GM10266 (cell line): ENCODE measurements at regions not wholly inside any gene's neighbourhood (a gene's known extent, or its start where the extent isn't known, plus 50 kb on each side); places are given as distances from the start of the nearest gene placed in this dataset.
"Not testable (repeated sequence)": the region's sequence is repeated elsewhere in the genome, so short reads cannot be mapped to it uniquely, and the experiment has no call there.

ENCODE experiments used
- DNase-seq: peaks from one replicate; pipeline ENCODE4 v3.0.0; 2012; ENCODE audit errors: extremely low spot score
- CTCF ChIP-seq: IDR thresholded peaks from 2 replicates; pipeline ENCODE4 v1.5.1; 2012; ENCODE audit warnings: mild to moderate bottlenecking, low read depth; ENCODE audit not compliant: control insufficient read depth, insufficient read depth; ENCODE audit errors: missing control alignments

- TF ChIP-seq CTCF: no peak
These were observed 1381.7 kb upstream of the SEL1L start for GRCh38 chr14:82915381-82915780.

GRCh38 chr14:82935691-82936090 lies 1402.0 kb upstream of the SEL1L start:
- TF ChIP-seq CTCF: no peak
- no peak for DNase-seq

More at GRCh38 chr14:82915381-82915780, 1381.7 kb upstream of the SEL1L start:
- no peak for DNase-seq

GRCh38 chr14:82951171-82951570 lies 1417.5 kb upstream of the SEL1L start:
- no peak for DNase-seq
- TF ChIP-seq CTCF: no peak

GRCh38 chr14:82963756-82964155 lies 1430.1 kb upstream of the SEL1L start:
- no peak for DNase-seq

GRCh38 chr14:82987502-82988124 lies 1454.0 kb upstream of the SEL1L start:
- no peak for DNase-seq

More at GRCh38 chr14:82963756-82964155, 1430.1 kb upstream of the SEL1L start:
- TF ChIP-seq CTCF: no peak

GRCh38 chr14:82994547-82994946 lies 1460.9 kb upstream of the SEL1L start:
- DNase-seq: not testable (repeated sequence)

More at GRCh38 chr14:82987502-82988124, 1454.0 kb upstream of the SEL1L start:
- no peak for TF ChIP-seq CTCF

GRCh38 chr14:82999802-83000201 lies 1466.1 kb upstream of the SEL1L start:
- TF ChIP-seq CTCF: no peak
- DNase-seq: no peak
